GM12872 (cell line): ENCODE measurements at regions not wholly inside any gene's neighbourhood (a gene's known extent, or its start where the extent isn't known, plus 50 kb on each side); places are given as distances from the start of the nearest gene placed in this dataset.

Experiments used
- CTCF ChIP-seq: IDR thresholded peaks from 3 replicates; pipeline ENCODE4 v1.5.1; 2011; ENCODE audit warnings: low read depth, mild to moderate bottlenecking, low read length, moderate library complexity; ENCODE audit not compliant: insufficient read depth

- TF ChIP-seq CTCF: no peak
Measured at GRCh38 chr5:57695179-57695578, 212.6 kb upstream of the ACTBL2 start.

GRCh38 chr5:57693488-57694305, 211.1 kb upstream of the ACTBL2 start:
- TF ChIP-seq CTCF: no peak

GRCh38 chr5:57692582-57693487, 210.2 kb upstream of the ACTBL2 start:
- no peak for TF ChIP-seq CTCF

- TF ChIP-seq CTCF: no peak
Measured at GRCh38 chr5:57690724-57691123, 208.1 kb upstream of the ACTBL2 start.

GRCh38 chr5:57687596-57687995, 205.0 kb upstream of the ACTBL2 start:
- TF ChIP-seq CTCF: no peak

GRCh38 chr5:57685516-57686255, 203.1 kb upstream of the ACTBL2 start:
- no peak for TF ChIP-seq CTCF

- no peak for TF ChIP-seq CTCF
Measured at GRCh38 chr5:57684299-57684702, 201.7 kb upstream of the ACTBL2 start.
